ENCODE measurements at regions not wholly inside any gene's neighbourhood (a gene's known extent, or its start where the extent isn't known, plus 50 kb on each side); places are given as distances from the start of the nearest gene placed in this dataset.

DNA sequence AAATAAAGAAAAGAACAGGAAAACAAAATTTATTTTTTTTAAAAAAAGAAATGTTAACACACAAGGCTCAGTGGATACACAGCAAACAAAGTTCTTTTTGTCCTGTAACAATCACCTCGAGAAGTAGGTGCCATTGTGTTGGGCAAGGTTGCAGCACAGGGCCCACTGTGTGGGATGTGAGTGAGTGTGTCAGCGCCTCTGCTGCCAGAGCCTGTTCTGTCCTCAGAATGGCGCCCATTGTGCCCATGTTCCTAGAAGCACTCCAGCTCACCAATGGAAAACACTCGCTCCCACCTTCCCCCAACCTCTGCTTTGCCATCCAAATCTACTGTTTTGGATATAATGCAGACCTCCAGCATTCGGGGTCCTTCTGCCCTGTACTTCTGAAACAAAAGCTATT, 84.9 kb upstream of the CLDN18 start:
- no peak for DNase-seq (ENCODE audit: low spot score)
- TF ChIP-seq, protein P1, sequence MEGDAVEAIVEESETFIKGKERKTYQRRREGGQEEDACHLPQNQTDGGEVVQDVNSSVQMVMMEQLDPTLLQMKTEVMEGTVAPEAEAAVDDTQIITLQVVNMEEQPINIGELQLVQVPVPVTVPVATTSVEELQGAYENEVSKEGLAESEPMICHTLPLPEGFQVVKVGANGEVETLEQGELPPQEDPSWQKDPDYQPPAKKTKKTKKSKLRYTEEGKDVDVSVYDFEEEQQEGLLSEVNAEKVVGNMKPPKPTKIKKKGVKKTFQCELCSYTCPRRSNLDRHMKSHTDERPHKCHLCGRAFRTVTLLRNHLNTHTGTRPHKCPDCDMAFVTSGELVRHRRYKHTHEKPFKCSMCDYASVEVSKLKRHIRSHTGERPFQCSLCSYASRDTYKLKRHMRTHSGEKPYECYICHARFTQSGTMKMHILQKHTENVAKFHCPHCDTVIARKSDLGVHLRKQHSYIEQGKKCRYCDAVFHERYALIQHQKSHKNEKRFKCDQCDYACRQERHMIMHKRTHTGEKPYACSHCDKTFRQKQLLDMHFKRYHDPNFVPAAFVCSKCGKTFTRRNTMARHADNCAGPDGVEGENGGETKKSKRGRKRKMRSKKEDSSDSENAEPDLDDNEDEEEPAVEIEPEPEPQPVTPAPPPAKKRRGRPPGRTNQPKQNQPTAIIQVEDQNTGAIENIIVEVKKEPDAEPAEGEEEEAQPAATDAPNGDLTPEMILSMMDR (IDR thresholded peaks at IDR 0.05; ENCODE audit: borderline replicate concordance, control extremely low read depth, extremely low read depth, insufficient read depth, missing control alignments), result no peak
- in situ Hi-C loops (cut with MboI; ENCODE audit: low sequenced_read_pairs, unreplicated experiment), result loop anchor here (25.0 kb wide), 1 partner anchor 813 kb away; no protein-coding TSS in a partner anchor

GRCh38 chr3:137926991-137927390, 83.0 kb upstream of the CLDN18 start:
- in situ Hi-C loops (cut with MboI; ENCODE audit: low sequenced_read_pairs, unreplicated experiment), result loop anchor here (25.0 kb wide), 1 partner anchor 815 kb away; no protein-coding TSS in a partner anchor
- TF ChIP-seq, protein P1 (IDR thresholded peaks at IDR 0.05; ENCODE audit: borderline replicate concordance, control extremely low read depth, extremely low read depth, insufficient read depth, missing control alignments), result no peak
- no peak for DNase-seq (ENCODE audit: low spot score)

DNA sequence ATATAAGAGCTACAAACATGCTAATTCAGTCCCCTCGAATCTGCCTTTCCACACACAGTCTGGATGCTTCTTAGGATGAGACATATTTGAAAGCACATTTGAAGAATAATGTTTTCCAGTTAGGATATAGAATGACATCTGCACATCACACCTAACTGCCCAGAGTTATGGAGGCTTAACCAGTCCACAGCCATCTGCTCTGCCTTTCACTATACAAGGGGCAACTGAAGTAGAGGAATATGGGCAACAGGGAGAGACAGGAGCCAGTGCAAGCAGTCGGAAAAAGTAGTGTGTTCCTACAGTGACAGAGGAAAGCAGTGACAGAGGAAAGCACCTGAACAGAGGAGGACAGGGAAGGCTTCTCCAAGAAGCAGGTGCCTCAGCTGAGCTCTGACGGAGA, 79.0 kb upstream of the CLDN18 start:
- TF ChIP-seq, protein P1 (IDR thresholded peaks at IDR 0.05; ENCODE audit: borderline replicate concordance, control extremely low read depth, extremely low read depth, insufficient read depth, missing control alignments), result no peak
- no peak for DNase-seq (ENCODE audit: low spot score)
- in situ Hi-C loops (cut with MboI; ENCODE audit: low sequenced_read_pairs, unreplicated experiment), result loop anchor here (25.0 kb wide), 1 partner anchor 819 kb away; no protein-coding TSS in a partner anchor

GRCh38 chr3:137938876-137939275, 71.1 kb upstream of the CLDN18 start:
- no peak for DNase-seq (ENCODE audit: low spot score)
- in situ Hi-C loops (cut with MboI; ENCODE audit: low sequenced_read_pairs, unreplicated experiment), result loop anchor here (25.0 kb wide), 1 partner anchor 827 kb away; no protein-coding TSS in a partner anchor
- TF ChIP-seq, protein P1 (IDR thresholded peaks at IDR 0.05; ENCODE audit: borderline replicate concordance, control extremely low read depth, extremely low read depth, insufficient read depth, missing control alignments), result no peak

DNA sequence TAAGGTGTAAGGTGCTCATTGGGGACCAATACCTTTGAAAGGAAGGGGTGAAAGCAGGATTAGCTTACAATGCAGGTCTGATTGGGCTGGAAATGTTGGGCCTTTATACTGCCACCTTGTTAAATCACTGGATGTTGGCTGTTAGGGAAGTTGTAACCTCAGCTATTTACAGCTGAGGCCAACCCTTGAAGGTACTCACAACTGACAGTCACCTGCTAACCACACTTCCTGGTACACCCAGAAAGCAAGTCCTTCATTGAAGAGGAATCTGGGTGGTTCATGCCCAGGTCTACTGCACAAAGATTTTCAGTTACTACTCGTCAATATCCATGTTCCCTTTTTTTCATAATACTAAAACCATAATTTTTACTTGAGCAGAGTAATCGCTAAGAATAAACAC, 65.4 kb upstream of the CLDN18 start:
- DNase-seq (ENCODE audit: low spot score), result no peak
- TF ChIP-seq, protein P1 (IDR thresholded peaks at IDR 0.05; ENCODE audit: borderline replicate concordance, control extremely low read depth, extremely low read depth, insufficient read depth, missing control alignments), result no peak
- in situ Hi-C loops (cut with MboI; ENCODE audit: low sequenced_read_pairs, unreplicated experiment), result loop anchor here (25.0 kb wide), 1 partner anchor 832 kb away; no protein-coding TSS in a partner anchor

DNA sequence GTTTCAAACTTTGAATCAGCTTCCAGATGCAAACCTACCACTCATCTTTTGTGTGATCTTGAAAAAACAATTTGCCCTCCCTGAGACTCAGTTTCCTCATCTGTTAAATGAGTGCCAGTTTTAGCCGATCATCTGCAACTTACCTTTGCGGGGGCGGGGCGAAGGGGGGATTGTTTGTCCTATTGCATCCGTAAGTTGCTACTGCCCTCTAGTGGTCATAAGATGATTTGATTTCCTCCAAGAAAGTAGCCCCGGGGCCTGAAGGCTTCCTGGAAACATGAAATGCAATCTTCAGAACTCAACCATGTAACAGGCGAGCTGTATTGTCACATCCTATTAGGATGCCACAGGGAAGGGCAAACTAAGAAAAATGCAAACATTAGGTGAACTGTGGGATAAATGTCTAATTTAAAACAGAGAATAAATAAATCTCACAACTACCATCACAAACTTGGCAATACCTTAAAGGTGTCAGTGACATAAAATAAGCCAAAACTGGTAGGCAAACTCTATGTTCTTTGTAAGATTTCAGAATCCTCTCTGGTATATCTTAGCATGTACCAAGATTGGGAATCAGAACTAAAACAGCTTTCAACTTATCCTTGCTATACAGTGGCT, 63.5 kb upstream of the CLDN18 start:
- TF ChIP-seq, protein P1 (IDR thresholded peaks at IDR 0.05; ENCODE audit: borderline replicate concordance, control extremely low read depth, extremely low read depth, insufficient read depth, missing control alignments), result peak; percentile 67
- peak; percentile 53 for DNase-seq (ENCODE audit: low spot score)
- in situ Hi-C loops (cut with MboI; ENCODE audit: low sequenced_read_pairs, unreplicated experiment), result loop anchor here (25.0 kb wide), 1 partner anchor 834 kb away; no protein-coding TSS in a partner anchor

Measured in GM13976 (cell line).